ENCODE measurements at regions not wholly inside any gene's neighbourhood (a gene's known extent, or its start where the extent isn't known, plus 50 kb on each side); places are given as distances from the start of the nearest gene placed in this dataset.
"Not testable (repeated sequence)": the region's sequence is repeated elsewhere in the genome, so short reads cannot be mapped to it uniquely, and the experiment has no call there.

GRCh38 chr7:81831883-81832282, 62.0 kb upstream of the HGF start:
- H3K9me3 ChIP-seq (ENCODE audit: control insufficient read depth, low read length), result no peaks in the 10 kb centered on the region
- intact Hi-C loops (cut with DNase I), result no loop called here
- no peaks in the 10 kb centered on the region for H3K27me3 ChIP-seq (ENCODE audit: control insufficient read depth, insufficient read depth)
- H3K27ac ChIP-seq (ENCODE audit: low read length), result no peak overlapping the region
- DNase-seq, result no peak
- no peaks in the 10 kb centered on the region for H3K4me1 ChIP-seq (ENCODE audit: control insufficient read depth, insufficient read depth, low read length)
- no peak for ATAC-seq
- no peak overlapping the region for H3K4me3 ChIP-seq (ENCODE audit: low read length)

DNA sequence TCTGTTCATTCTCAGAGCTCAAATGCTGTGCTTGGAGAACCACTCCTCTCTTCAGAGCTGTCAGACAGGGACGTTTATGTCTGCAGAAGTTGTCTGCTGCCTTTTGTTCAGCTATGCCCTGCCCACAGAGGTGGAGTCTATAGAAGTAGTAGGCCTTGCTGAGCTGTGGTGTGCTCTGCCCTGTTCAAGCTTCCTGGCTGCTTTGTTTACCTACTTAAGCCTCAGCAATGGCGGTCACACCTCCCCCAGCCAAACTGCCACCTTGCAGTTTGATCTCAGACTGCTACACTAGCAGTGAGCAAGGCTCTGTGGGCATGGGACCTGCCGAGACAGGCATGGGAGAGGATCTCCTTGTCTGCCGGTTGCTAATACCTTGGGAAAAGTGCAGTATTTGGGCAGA, 59.7 kb upstream of the HGF start:
- ATAC-seq; H3K4me1 ChIP-seq (ENCODE audit: control insufficient read depth, insufficient read depth, low read length); DNase-seq; H3K9me3 ChIP-seq (ENCODE audit: control insufficient read depth, low read length); H3K27ac ChIP-seq (ENCODE audit: low read length); intact Hi-C loops (cut with DNase I); H3K4me3 ChIP-seq (ENCODE audit: low read length); H3K27me3 ChIP-seq (ENCODE audit: control insufficient read depth, insufficient read depth): not testable (repeated sequence)
- WGBS, result 71% methylated on average over 4 of the region's 4 CpGs

DNA sequence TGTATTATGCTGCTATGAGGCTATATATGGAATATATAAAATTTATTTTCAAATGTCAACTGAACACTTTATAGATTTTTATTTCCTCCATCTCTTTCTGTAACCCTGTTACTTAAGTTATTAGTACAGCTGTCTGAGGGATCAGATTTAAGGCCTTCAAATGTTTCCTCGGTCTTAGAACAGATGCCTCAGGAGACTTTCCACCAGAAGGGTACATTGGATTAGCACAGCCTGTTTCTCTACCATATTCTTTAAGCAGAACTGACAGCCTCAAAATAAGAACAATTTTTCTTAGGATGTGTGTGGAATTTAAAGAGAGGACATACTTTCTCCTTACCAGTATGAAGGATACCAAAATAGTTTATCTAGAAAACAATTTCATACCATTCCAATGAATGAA, 53.0 kb upstream of the HGF start:
- 85% methylated on average over 1 of the region's 1 CpG for WGBS
- no peaks in the 10 kb centered on the region for H3K9me3 ChIP-seq (ENCODE audit: control insufficient read depth, low read length)
- intact Hi-C loops (cut with DNase I), result no loop called here
- H3K4me3 ChIP-seq (ENCODE audit: low read length), result no peak overlapping the region
- ATAC-seq (no peak), DNase-seq (no peak)
- no peak overlapping the region for H3K27ac ChIP-seq (ENCODE audit: low read length)
- no peaks in the 10 kb centered on the region for H3K4me1 ChIP-seq (ENCODE audit: control insufficient read depth, insufficient read depth, low read length)
- no peaks in the 10 kb centered on the region for H3K27me3 ChIP-seq (ENCODE audit: control insufficient read depth, insufficient read depth)

GRCh38 chr7:81819861-81820260, 50.0 kb upstream of the HGF start:
- no peaks in the 10 kb centered on the region for H3K9me3 ChIP-seq (ENCODE audit: control insufficient read depth, low read length)
- DNase-seq (no peak), ATAC-seq (no peak)
- H3K27ac ChIP-seq (ENCODE audit: low read length), result no peak overlapping the region
- H3K4me3 ChIP-seq (ENCODE audit: low read length), result no peak overlapping the region
- intact Hi-C loops (cut with DNase I), result no loop called here
- H3K27me3 ChIP-seq (ENCODE audit: control insufficient read depth, insufficient read depth), result no peaks in the 10 kb centered on the region
- 46% methylated on average over 1 of the region's 1 CpG for WGBS
- no peaks in the 10 kb centered on the region for H3K4me1 ChIP-seq (ENCODE audit: control insufficient read depth, insufficient read depth, low read length)
